NCI-H510A (cell line): ENCODE measurements at regions not wholly inside any gene's neighbourhood (a gene's known extent, or its start where the extent isn't known, plus 50 kb on each side); places are given as distances from the start of the nearest gene placed in this dataset.
"Not testable (repeated sequence)": the region's sequence is repeated elsewhere in the genome, so short reads cannot be mapped to it uniquely, and the experiment has no call there.

Source experiments
- DNase-seq: peaks from one replicate; lab custom pipeline; 2025; lab: John Stamatoyannopoulos, UW

DNA sequence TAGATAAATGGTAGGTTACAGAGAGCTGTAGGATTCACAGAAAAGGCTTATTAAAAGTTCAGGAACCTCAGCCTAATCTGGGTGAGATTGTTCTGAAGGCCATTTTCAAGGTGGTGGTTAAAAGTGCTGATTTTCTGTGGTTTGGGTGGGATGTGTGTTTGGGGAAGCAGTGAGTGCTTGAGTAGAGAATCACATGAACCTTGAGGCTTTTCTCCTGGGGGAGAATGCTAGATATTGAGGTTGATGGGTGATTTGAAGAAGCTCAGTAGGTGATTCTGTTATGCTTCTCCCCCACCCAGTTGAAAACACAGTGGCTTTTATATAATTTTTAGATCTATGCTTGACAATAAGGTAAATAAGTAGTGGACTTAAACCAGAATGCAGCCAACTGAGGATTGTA is 420.9 kb downstream of the PCNX1 start:
- no peak for DNase-seq

DNA sequence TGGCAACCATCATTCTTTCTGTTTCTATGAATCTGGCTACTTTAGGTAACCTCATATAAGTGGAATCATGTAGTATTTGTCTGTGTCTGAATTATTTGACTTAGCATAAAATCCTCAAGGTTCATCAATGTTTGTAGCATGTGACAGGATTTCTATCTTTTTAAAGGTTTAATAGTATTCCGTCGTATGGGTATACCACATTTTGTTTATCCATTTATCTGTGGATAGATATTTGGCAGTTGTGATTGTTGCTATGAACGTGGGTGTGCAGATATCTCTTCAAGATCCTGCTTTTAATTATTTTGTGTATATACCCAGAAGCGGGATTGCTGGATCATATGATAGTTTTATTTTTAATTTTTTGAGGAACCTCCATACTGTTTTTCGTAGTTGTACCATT is 421.7 kb downstream of the PCNX1 start:
- DNase-seq, result no peak

DNA sequence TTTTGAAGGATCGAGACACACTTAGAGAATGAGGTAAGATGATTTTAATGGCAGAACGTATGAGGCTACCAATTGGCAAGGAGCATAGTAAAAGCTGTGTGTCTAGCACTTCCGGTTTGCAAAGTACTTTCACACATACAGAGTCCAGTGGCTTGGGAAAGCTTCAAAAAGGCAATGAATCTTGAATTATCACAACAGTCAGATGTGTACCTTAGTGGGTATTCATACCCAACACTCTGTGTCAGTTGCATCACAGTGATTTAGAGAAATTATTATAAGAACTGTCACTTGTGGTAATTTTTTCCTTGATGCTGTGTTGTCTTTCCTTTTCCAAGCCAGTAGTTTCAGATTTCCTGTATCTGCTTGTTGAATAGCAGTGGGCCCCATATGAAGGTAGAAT is 424.1 kb downstream of the PCNX1 start:
- no peak for DNase-seq

DNA sequence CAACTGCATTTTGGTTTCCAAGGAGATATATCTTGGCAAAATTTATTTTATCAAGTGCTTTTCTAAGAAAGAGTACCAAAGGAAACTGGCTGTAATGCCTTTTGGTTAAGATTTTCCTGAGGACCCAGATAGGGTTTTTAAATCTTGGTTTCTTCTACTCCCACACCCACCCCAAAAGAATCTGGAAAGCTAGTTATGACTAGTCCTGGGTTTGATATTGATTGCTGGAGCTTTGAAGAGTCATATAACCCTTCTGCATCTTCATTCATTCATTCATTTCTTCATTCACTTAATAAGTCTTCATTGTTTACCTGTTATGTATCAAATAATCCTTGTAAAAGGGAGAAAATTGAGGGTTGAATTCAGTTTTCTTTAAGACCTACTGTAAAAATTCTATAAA is 425.2 kb downstream of the PCNX1 start:
- no peak for DNase-seq

DNA sequence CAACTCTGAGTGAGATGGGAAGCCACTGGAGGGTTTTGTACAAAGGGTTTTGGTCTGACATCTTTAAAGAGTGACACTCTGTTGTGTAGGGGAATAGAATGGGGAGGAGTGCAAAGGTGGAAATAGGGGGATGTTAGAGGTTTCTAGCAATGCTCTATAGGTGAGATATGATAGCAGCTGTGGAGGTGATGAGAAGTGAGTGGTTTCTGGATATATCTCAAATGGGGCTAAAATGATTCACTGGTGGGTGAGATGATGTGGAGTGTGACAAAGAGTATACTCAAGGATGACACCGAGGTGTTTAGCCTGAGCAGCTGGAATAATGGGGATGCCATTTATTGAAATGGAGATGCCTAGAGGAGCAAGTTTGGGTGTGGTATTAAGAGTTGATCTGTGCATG is 426.4 kb downstream of the PCNX1 start:
- no peak for DNase-seq

DNA sequence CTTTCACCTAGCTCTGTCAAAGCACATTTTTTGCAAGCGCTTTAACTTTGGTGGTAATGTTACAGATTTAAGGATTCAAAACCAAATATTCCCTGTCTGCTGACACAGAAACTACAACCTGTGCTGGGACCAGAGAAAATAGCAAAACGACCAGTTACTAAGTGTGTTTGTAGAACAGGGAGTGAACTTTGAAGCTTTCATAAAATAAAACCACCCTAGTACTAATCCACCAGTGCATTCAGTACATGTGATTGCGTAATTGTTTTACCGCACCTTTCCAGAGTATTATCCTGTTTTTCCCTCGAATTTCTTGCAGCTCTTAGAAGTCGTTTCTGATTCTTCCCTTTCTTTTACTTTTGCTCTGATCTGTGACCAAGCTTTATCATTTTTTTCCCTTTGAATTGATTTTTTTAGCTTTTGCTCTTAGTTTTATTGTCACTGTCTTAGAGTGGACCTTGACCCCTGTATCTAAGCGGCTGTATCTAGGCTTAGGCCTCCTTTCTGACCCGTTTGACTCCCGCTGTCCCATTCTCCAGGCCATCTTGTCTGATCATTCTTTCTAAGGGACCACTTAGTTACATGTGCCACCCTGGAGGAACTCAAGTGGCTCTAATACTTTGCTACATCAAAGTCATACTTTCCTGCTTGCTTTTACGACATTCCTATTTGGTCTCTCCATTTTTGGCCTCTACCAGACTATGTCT is 429.4 kb downstream of the PCNX1 start:
- no peak for DNase-seq

DNA sequence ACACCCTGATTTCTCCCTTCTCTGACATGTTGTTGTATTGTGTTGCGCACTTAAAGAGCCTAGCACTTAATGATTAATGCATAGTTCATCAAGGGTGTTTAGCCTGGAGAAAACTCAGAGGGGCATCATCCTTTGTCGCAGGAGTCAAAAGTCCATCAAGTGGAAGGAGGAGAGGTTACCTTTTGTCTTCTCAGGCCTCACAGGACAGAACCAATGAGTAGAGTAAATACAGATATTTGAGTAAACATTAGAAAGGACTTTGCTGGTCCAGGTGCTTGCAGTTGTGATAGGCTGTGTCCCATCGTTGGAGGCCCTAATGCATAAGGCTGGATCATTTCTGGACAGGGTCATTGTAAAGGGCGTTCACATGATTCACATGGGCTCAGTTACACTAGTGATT is 430.9 kb downstream of the PCNX1 start:
- DNase-seq, result peak; percentile 9

DNA sequence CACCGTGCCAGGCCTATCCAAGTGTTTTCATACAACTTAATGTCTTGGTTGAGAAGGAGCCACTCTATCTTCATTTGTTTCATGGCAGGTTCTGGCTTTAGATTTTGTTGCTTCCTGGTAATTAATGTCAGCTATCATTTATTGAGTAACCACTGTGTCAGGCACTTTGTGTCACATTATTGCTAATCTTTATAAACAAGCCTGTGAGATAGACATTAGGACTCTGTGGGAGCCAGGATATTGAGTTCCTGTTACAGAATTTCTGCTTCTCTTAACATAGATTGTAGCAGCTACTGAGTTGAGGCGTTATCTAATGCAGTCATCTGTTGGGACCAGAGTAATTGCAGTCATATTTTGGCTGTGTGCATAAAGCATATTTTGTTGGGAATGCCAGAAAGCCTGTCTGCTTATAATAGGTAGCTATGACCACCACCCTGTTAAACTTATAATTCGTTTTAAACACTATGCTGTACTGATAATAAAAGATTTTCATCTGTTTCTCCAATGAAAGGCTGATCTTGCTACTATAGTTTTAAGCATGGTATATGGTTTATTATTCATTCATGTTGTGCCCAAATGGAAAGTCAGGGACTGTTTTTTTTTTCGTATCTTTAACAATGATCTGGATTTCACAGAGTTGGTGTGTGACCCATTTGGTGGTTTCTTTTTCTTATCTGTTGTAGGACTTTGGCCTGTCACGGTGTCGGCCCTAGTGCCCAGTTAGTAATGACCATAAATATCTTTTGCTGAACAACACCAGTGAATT is 432.6 kb downstream of the PCNX1 start:
- DNase-seq, result no peak

DNA sequence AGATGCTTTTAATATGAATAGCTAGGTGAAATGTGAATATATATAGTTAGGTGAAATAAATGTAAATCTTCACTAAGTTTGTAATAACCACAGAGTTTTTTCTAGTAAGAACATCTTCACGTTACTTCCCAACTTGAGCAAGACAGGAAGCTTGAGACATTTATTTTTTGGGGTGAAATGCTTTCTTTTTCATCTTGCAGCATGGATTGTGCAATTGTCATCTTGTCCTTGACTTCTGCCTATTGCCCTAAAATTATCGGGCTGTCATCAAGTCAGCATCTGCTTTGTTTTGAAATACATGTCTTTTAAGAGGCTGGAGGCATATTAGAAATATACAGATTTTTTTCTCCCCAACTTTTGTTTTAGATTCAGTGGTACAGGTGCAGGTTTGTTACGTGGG is 433.9 kb downstream of the PCNX1 start:
- DNase-seq, result no peak

DNA sequence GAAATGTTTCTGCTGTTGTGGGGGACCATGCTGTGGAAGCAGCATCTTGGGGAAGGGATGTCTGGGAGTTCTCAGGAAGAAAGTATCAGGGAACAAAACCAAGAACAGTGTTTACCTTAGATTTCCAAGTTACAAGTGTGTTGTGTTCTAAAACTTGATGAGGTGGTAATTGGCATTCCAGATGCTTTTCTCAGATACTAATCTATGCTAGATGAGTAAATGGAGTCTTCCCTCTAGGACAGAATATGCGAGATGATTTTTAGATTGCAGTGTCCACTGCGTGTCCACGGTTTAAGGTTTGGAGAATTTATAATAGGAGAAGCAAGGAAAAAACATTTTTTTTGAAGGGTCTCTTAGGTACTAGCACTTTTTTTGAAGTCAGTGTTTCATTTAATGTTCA is 436.5 kb downstream of the PCNX1 start:
- no peak for DNase-seq

DNA sequence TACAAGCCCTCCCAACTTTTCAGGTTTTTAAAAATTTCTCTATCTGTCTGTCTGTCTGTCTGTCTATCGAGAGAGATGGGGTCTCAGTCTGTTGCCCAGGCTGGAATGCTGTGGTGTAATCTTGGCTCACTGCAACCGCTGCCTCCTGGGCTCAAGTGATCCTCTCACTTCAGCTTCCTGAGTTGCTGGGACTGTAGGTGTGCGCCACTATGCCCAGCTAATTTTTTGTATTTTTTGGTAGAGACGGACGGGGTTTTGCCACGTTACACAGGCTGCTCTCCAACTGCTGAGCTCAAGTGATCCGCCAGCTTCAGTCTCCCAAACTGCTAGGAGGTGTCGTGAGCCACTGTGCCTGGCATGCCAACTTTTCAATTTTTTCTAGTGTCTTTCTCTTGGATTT is 437.2 kb downstream of the PCNX1 start:
- DNase-seq, result no peak

DNA sequence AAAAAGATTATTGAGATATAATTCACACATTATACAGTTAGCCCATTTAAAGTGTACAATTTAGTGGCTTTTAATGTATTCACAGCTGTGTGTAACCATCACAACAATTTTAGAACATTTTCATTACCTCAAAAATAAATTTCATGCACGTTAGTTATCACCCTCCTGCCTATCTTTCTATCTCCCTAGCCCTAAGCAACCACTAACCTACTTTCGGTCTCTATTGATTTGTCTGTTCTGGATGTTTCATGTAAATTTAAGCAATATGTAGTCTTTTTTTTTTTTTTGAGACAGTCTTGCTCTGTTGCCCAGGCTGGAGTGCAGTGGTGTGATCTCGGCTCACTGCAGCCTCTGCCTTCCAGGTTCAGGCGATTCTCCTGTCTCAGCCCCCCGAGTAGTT is 439.4 kb downstream of the PCNX1 start:
- DNase-seq, result no peak

DNA sequence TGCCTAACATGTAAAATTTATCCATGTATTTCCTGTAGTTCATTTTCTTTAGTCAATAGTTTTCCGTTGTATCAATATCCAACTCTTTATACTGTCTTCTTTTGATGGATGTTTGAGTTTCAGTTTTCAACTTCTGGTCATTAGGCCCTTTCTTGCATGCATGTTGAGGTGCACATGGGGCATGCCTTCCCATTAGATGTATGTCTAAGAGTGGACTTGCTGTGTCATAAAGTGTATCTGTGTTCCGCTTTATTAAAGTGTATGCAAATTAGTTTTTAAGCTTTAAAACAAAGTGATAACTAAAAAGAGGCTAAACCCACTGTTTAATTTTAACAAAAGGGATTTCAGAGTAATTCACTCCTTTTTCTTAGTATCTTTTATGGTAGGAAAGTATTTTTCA is 441.1 kb downstream of the PCNX1 start:
- no peak for DNase-seq

DNA sequence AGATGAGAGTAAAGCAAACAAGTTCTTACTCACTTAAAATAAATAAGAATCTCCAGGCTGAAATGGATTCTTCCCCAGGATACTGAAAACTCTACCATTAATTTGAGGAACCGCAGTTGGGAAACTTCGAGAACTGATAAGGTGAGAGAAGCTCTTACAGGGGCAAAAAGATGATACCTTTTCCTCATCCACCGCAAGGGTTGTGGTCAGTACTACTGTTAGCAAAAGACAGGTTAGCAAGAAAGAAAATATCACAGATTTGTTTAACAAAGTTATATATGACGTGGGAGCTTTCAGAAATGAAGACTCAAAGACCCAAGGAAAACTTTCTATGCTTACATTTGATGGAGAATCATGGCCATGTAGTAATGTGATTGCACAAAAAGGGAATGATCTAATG is 441.6 kb downstream of the PCNX1 start:
- no peak for DNase-seq

DNA sequence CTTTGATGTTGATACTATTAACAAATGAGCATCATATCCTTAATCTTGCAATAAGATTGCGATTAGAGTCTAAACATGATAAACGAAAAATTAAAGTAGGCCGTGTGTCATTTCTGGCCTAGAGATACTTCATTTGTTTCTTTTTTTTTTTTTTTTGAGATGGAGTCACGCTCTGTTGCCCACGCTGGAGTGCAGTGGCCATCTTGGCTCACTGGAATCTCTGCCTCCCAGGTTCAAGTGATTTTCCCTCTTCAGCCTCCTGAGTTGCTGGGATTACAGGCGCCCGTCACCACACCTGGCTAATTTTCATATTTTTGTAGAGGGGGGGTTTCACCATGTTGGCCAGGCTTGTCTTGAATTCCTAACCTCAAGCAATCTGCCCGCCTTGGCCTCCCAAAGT is 446.9 kb downstream of the PCNX1 start:
- no peak for DNase-seq

DNA sequence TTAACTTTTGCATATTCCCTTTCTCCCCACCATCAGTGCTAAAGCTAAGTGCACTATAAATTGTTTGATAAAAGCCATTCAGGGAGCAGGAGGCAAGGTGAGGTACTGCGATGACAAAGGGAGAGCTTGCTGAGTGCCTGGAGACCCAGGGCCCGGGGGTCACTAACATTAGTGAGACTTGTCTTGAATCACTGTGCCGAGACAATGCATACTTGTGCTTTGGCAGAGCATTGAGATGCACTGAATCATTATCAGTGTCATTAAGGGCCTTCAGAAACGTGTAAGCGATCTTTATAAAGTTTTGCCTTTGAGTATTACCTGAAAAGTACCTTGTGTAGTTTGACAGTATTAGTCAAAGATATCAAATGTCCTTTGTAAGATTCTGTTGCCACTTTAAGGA is 447.5 kb downstream of the PCNX1 start:
- no peak for DNase-seq

DNA sequence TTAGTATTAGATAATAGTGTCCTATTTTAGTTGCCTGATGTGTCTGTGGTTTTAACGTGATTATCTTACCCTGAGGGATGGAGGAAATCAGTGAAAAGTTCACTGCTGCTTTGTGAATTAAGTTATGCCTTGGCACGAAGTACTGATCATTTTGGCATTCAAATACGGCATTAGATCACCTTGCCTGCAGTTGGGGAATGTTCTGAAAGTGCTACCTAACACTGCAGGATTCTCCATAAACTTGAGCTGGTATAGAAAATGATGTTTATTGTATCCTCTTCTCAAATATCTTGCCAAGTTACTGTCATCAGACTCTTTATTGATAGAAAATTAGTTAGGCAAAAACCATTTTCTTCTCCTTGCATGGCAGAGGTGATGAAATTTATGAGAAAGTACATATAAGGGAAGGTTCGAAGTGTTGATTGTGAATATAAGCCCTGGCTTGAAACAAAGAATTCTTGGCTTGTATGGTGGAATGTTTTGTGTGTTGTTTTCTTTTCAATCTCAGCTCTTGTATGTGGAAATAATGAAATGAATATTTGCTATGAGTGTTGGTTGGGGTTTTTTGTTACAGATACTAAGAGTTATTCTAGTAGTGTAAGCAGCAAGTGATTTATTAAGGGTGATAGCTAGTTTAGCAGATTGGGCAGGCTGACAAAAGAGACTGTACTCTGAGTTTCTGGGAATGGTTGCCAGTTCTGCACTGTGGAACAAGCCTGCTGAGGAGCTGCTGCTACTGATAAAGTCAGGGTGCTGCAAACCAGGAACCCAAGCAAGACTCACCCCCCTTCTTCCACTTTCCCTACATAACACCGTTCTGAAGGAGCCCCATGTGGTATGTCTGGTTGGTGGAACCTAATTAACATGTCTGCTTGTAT is 448.3 kb downstream of the PCNX1 start:
- no peak for DNase-seq

DNA sequence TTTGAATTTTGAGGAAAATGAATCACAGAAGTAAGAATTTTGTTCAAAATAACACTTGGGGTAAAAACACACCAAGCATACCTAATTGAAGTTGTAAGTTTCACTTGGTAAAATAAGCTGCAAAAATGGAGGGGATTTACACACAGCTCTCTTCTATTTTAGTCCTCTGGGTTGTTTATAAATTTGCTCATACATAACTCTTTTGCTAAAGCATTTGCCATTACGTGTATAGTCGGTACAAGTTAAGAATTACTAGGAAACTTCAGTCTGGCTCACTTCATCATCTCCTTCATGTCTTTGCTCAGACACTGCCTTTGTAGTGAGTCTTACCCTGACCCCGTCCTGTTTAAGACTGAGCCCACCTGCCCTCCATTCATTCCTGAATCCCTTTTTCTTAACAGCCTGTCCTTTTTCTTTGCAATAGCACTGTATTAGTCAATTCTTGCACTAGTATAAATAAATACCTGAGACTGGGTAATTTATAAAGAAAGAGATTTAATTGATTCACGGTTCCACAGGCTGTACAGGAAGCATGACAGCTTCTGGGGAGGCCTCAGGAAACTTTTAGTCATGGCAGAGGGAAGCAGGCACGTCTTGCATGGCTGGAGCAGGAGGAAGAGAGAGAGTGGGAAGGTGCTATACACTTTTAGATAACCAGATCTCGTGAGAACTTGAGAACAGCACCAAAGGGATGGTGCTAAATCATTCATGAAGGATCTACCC is 451.1 kb downstream of the PCNX1 start:
- DNase-seq, result no peak

DNA sequence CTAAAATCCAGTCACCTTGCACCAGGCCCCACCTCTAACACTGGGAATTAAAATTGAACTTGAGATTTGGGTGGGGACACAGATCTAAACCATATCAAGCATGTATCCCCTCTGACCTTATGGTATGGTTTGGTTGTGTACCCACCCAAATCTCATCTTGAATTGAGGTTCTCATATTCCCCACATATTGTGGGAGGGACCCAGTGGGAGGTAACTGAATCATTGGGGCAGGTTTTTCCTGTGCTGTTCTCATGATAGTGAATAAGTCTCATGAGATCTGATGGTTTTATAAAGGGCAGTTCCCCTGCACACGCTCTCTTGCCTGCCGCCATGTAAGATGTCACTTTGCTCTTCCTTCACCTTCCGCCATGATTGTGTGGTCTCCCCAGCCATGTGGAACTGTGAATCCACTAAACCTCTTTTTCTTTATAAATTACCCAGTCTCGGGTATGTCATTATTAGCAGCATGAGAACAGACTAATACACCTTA is 451.7 kb downstream of the PCNX1 start:
- not testable (repeated sequence) for DNase-seq

DNA sequence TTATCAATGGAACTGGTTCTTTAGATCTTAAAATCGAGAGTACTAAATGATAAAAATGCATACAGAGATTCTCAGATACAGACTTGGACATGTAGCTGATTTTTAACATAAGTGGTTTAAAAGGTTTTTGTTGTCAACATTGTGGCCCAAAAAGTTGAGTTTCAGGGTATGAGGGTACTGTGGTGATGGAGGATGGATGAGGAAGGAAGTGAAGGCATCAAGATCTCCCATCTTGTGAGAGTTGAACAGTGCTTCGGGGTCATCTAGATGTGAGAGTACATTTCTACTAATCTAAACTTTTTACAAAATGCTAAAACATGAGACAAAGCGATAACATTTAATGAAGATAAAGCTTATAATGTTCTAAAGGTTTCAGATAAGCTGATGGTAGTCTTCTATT is 452.6 kb downstream of the PCNX1 start:
- no peak for DNase-seq

DNA sequence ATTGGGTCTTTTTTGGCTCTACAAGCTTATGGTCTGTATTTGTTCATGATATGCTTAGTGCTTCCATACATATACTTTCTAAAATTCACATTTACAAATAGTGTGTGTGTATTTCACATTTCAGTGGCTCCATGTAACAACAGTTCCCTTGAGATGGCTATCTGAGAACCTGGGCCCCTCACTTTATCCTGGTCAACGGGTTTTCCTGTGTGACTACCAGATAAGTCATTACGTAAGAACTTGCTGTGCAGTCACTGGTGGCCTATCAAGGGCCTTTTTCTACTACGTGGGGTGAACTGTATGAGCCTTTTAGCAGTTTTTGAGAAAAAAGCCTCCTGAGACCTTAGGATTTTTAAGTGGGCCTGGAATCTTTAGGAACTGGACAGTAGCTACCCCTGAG is 454.1 kb downstream of the PCNX1 start:
- DNase-seq, result no peak

DNA sequence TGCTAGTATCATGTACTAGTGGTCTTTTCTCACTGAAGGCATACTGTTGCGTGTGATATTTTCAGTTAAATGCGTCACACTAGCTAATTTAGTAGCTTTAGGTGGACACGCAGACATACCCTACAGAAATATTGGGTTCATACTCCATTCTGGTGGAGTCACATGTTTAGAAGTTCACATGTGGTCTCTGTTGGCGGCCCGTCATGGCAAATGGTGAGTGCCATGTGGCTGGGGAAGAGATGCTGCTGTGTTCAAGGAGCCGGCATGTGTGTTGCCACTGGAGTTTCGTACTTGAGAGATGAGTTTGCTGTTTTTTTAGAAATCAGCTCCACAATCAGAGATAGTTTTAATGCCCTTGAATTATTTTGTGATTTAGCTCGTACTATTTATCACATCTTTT is 454.6 kb downstream of the PCNX1 start:
- no peak for DNase-seq
